ENCODE measurements at regions not wholly inside any gene's neighbourhood (a gene's known extent, or its start where the extent isn't known, plus 50 kb on each side); places are given as distances from the start of the nearest gene placed in this dataset.

DNA sequence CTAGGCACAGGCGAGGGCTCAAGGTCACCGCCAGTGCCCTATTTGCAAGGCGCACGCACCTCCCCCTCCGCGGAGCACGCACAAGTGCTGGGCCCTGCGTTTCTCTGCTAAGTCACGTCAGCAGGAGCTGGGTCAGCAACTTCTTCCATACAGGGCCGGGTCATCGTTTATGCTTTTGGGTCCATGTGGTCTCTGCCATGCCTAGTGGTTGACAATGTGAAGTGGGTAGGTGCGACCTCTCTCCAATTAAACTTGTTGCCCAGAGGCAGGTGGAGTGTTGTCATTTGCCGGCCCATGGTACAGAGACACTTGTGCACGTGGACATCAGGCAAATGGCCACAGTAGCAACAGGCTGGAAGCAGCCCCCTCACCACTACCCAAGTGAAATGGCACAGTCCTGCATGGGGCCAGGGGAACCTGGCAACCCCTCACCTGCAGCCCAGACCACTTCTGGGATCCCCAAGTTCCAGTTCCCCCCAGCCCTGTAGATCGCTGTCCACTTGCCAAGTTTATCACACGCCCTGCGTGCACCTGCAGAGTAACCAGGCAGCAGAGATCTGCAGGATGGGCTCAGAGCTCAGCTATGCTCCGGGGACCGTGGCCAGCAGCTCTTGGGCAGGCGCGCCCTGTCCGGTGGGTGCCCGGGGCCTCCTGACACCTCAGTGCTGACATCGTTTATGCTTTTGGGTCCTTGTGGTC lies 86.1 kb upstream of the PPP2R2D start:
- Histone ChIP-seq H3K4me3 (ENCODE audit: low read length) (no peak overlapping the region), H3K27ac (ENCODE audit: low read length) (no peak overlapping the region), H3K27me3 (replicated peaks; ENCODE audit: insufficient read depth, low read length) (no peaks in the 10 kb centered on the region; the same call in 1 of the 2 replicates), H3K9me3 (replicated peaks; ENCODE audit: insufficient read depth, low read length) (no peaks in the 10 kb centered on the region), H3K9ac (ENCODE audit: low read length) (no peak overlapping the region), H2AFZ (ENCODE audit: low read length) (no peak overlapping the region), H3K4me2 (ENCODE audit: low read depth, low read length) (no peak overlapping the region), H3K4me1 (ENCODE audit: low read length) (no peaks in the 10 kb centered on the region), H3F3A (ENCODE audit: insufficient read depth, low read length) (no peaks in the 10 kb centered on the region), H3K79me2 (ENCODE audit: low read length) (no peaks in the 10 kb centered on the region), H4K20me1 (ENCODE audit: insufficient read depth, low read length) (no peaks in the 10 kb centered on the region), H3K9me2 (replicated peaks; ENCODE audit: insufficient read depth, low read length) (no peaks in the 10 kb centered on the region), H3K36me3 (replicated peaks; ENCODE audit: insufficient read depth, low read length) (no peaks in the 10 kb centered on the region)
- DNase-seq = no peak
- TF ChIP-seq, protein P1, sequence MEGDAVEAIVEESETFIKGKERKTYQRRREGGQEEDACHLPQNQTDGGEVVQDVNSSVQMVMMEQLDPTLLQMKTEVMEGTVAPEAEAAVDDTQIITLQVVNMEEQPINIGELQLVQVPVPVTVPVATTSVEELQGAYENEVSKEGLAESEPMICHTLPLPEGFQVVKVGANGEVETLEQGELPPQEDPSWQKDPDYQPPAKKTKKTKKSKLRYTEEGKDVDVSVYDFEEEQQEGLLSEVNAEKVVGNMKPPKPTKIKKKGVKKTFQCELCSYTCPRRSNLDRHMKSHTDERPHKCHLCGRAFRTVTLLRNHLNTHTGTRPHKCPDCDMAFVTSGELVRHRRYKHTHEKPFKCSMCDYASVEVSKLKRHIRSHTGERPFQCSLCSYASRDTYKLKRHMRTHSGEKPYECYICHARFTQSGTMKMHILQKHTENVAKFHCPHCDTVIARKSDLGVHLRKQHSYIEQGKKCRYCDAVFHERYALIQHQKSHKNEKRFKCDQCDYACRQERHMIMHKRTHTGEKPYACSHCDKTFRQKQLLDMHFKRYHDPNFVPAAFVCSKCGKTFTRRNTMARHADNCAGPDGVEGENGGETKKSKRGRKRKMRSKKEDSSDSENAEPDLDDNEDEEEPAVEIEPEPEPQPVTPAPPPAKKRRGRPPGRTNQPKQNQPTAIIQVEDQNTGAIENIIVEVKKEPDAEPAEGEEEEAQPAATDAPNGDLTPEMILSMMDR (IDR thresholded peaks at IDR 0.05; ENCODE audit: low read length) = no peak
- no peak for TF ChIP-seq EZH2 (optimal IDR thresholded peaks at IDR 0.05; ENCODE audit: low read depth, low read length)
- TF ChIP-seq EZH2phosphoT487 (IDR thresholded peaks at IDR 0.05; ENCODE audit: low read length) = no peak

DNA sequence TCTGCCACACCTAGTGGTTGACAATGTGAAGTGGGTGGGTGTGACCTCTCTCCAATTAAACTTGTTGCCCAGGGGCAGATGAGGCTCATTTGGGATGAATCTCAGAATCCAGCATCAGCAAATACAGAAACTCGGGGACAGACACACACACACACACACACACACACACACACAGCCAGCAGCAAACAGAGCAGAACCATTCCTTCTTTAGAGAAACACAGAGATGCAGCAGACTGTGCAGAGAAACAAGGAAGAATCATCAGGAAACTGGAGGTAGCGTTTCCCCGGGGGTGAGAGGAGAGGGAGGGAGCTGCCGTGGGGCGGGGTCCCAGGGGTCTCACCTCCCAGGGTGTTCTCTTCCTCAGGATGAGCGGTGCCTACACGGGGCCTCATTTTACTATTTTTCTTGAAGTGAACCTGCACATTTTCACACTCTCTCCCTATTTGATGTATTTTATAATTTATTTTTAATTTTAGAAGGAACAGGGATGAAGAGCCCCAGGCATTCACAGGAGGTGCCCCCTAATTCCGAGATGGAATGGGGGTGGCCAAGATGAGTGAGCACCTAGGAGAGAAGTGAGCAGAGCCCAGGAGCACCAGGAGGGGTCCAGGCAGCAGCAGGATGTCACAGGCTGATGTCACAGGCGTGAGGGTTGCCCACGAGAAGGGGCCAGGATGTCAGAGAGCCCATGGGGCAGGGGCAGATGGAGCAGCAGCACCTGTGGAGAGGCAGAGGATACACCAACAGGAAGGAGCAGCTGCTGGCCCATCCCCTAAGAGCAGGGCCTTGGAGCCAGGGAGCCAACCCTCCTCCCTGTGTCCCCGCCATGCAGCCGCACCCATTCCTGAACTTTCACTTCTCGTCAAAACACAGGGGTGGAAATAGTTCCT lies 85.3 kb upstream of the PPP2R2D start:
- no peaks in the 10 kb centered on the region for H3K79me2 ChIP-seq (ENCODE audit: low read length)
- no peak overlapping the region for H3K4me2 ChIP-seq (ENCODE audit: low read depth, low read length)
- no peaks in the 10 kb centered on the region for H3K9me2 ChIP-seq (replicated peaks; ENCODE audit: insufficient read depth, low read length)
- H3K27ac ChIP-seq (ENCODE audit: low read length) = no peak overlapping the region
- no peak overlapping the region for H3K4me3 ChIP-seq (ENCODE audit: low read length)
- TF ChIP-seq EZH2phosphoT487 (IDR thresholded peaks at IDR 0.05; ENCODE audit: low read length) (no peak), EZH2 (optimal IDR thresholded peaks at IDR 0.05; ENCODE audit: low read depth, low read length) (no peak)
- TF ChIP-seq, protein P1 (IDR thresholded peaks at IDR 0.05; ENCODE audit: low read length) = no peak
- no peak overlapping the region for H3K9ac ChIP-seq (ENCODE audit: low read length)
- no peaks in the 10 kb centered on the region for H3K36me3 ChIP-seq (replicated peaks; ENCODE audit: insufficient read depth, low read length)
- H3K4me1 ChIP-seq (ENCODE audit: low read length) = no peaks in the 10 kb centered on the region
- H3K27me3 ChIP-seq (replicated peaks; ENCODE audit: insufficient read depth, low read length) = no peaks in the 10 kb centered on the region; the same call in 1 of the 2 replicates
- no peaks in the 10 kb centered on the region for H3K9me3 ChIP-seq (replicated peaks; ENCODE audit: insufficient read depth, low read length)
- no peaks in the 10 kb centered on the region for H4K20me1 ChIP-seq (ENCODE audit: insufficient read depth, low read length)
- no peak for DNase-seq
- H2AFZ ChIP-seq (ENCODE audit: low read length) = no peak overlapping the region
- H3F3A ChIP-seq (ENCODE audit: insufficient read depth, low read length) = no peaks in the 10 kb centered on the region

DNA sequence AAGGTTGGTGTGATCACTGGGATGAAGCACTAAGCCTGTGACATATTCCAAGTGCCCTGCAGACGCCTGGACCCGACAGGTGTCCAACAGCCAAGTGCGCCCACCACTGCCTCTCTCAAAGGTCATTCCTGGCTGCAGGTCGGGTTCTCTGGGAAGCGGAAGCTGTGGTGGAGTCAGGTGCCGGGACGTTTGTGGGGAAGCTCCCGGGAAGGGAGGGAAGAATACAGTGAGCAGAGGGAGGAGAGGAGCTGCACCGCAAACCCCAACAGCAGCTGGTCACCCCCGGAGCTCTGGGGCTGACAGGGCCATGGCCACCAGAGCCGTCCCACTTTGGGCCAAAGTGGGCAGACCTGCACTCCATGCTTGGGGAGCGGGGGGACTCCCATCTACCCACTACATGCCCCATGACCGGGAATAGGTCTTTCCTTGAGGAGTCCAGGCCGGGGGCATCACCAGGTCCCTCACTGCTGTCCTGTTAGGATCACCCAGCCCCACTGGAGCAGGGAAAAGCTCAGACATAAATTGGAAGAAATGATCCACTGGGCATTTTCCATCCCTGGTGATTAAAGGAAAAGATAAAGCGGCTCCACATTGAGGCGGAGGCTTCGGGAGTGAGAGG lies 84.5 kb upstream of the PPP2R2D start:
- Histone ChIP-seq H3K27me3 (replicated peaks; ENCODE audit: insufficient read depth, low read length) (no peaks in the 10 kb centered on the region; the same call in 1 of the 2 replicates), H3K79me2 (ENCODE audit: low read length) (no peaks in the 10 kb centered on the region), H3F3A (ENCODE audit: insufficient read depth, low read length) (no peaks in the 10 kb centered on the region), H3K27ac (ENCODE audit: low read length) (no peak overlapping the region), H4K20me1 (ENCODE audit: insufficient read depth, low read length) (no peaks in the 10 kb centered on the region), H3K4me3 (ENCODE audit: low read length) (no peak overlapping the region), H3K9me2 (replicated peaks; ENCODE audit: insufficient read depth, low read length) (no peaks in the 10 kb centered on the region), H3K9me3 (replicated peaks; ENCODE audit: insufficient read depth, low read length) (no peaks in the 10 kb centered on the region), H3K9ac (ENCODE audit: low read length) (no peak overlapping the region), H3K4me1 (ENCODE audit: low read length) (no peaks in the 10 kb centered on the region), H3K36me3 (replicated peaks; ENCODE audit: insufficient read depth, low read length) (no peaks in the 10 kb centered on the region), H2AFZ (ENCODE audit: low read length) (no peak overlapping the region), H3K4me2 (ENCODE audit: low read depth, low read length) (no peak overlapping the region)
- no peak for TF ChIP-seq EZH2 (optimal IDR thresholded peaks at IDR 0.05; ENCODE audit: low read depth, low read length)
- TF ChIP-seq, protein P1 (IDR thresholded peaks at IDR 0.05; ENCODE audit: low read length) = no peak
- TF ChIP-seq EZH2phosphoT487 (IDR thresholded peaks at IDR 0.05; ENCODE audit: low read length) = no peak
- DNase-seq = no peak

Measured in MM.1S (cell line).